Psoas muscle (tissue), 7 donors: ENCODE measurements at regions not wholly inside any gene's neighbourhood (a gene's known extent, or its start where the extent isn't known, plus 50 kb on each side); places are given as distances from the start of the nearest gene placed in this dataset.

Experiments
- ATAC-seq, 4 donors: fragments of 200-7000 bp; cut with Tn5 transposase; one replicate each; pipeline ENCODE4 v1.9.1; 2020; ENCODE audit warnings: moderate library complexity in 3 of 4, mild to moderate bottlenecking in 2 of 4
- DNase-seq, 2 donors: peaks; one replicate each; pipeline ENCODE4 v3.0.0-alpha.2; 2020
- H3K27ac ChIP-seq: fragments of 200-600 bp; one replicate; pipeline ENCODE4 v1.8.0; 2022
- H3K27me3 ChIP-seq, 3 donors: fragments of 200-600 bp in 1 of 3; one replicate each; pipeline versions ENCODE4 v1.6.1 to v1.8.0; 2013 to 2022; ENCODE audit warnings: low read length in 2 of 3, mild to moderate bottlenecking in 2 of 3, moderate library complexity in 1 of 3; ENCODE audit not compliant: insufficient read depth in 3 of 3
- H3K36me3 ChIP-seq, 2 donors: fragments of 200-600 bp in 1 of 2; one replicate each; pipeline versions ENCODE4 v1.6.1 to v1.8.0; 2013 to 2022; ENCODE audit warnings: low read depth in 1 of 2, mild to moderate bottlenecking in 1 of 2, moderate library complexity in 1 of 2; ENCODE audit not compliant: insufficient read depth in 1 of 2
- H3K4me1 ChIP-seq: fragments of 200-600 bp; one replicate; pipeline ENCODE4 v1.8.0; 2022
- H3K4me3 ChIP-seq: fragments of 200-600 bp; one replicate; pipeline ENCODE4 v1.8.0; 2022; ENCODE audit warnings: mild to moderate bottlenecking
- H3K9me3 ChIP-seq: fragments of 200-600 bp; one replicate; pipeline ENCODE4 v1.8.0; 2022
- CTCF ChIP-seq: fragments of 200-600 bp; IDR thresholded peaks from one replicate; pipeline ENCODE4 v1.8.0; 2022; ENCODE audit warnings: antibody characterized with exemption
- WGBS, 3 donors: extraction: QIAGEN DNeasy Blood & Tissue Kit; methylation state at CpG; one replicate each; pipeline versions ENCODE4 v1.1.6 to v1.1.7; 2013; 5-methylcytosine and 5-hydroxymethylcytosine counted together
- intact Hi-C, 2 donors: fragments of 100-400 bp; cut with DNase I; formaldehyde crosslinking; loops; one replicate each; pipeline versions ENCODE4 v1.11.0 to v1.14.2; 2022
- donor health status: healthy with polysubstance abuse.
- donor health status: DM: no; HTN: no; CAD: no; lungs with moderate emphysema.
- donor health status: Bipolar disorder and iron deficiency.
- donor health status: healthy.
- donor health status: DM: yes; HTN: yes; CAD: no.
- donor health status: DM: no; HTN: no; CAD: no.
- donor health status: DM: yes; HTN: yes; CAD: no.

GRCh38 chr16:61083711-61084110 is 952.5 kb downstream of the CDH8 start:
- ATAC-seq (no peak), DNase-seq (no peak)
- no peaks in the 10 kb centered on the region for H3K4me1 ChIP-seq
- H3K4me3 ChIP-seq = no peak overlapping the region
- 46 to 71% (median 58%) methylated on average over 1 of the region's 1 CpG for WGBS, 3 donors
- no peak for TF ChIP-seq CTCF
- intact Hi-C loops = no loop called here
- H3K27me3 ChIP-seq = no peaks in the 10 kb centered on the region
- H3K36me3 ChIP-seq = no peaks in the 10 kb centered on the region
- no peak overlapping the region for H3K27ac ChIP-seq
- no peaks in the 10 kb centered on the region for H3K9me3 ChIP-seq

GRCh38 chr16:61074324-61074723 is 961.9 kb downstream of the CDH8 start:
- H3K4me1 ChIP-seq = no peaks in the 10 kb centered on the region
- H3K27ac ChIP-seq = no peak overlapping the region
- intact Hi-C loops = no loop called here
- H3K27me3 ChIP-seq = no peaks in the 10 kb centered on the region
- TF ChIP-seq CTCF = no peak
- H3K36me3 ChIP-seq = no peaks in the 10 kb centered on the region
- DNase-seq = no peak
- no peak for ATAC-seq
- WGBS, 3 donors = 67 to 84% (median 79%) methylated on average over 2 of the region's 2 CpGs
- H3K4me3 ChIP-seq = no peak overlapping the region
- H3K9me3 ChIP-seq = peaks cover 12% of the 10 kb centered on the region

GRCh38 chr16:61057635-61058034 is 978.6 kb downstream of the CDH8 start:
- H3K36me3 ChIP-seq = no peaks in the 10 kb centered on the region
- H3K27ac ChIP-seq = no peak overlapping the region
- intact Hi-C loops = no loop called here
- DNase-seq (no peak), ATAC-seq (no peak)
- no peak for TF ChIP-seq CTCF
- H3K4me3 ChIP-seq = no peak overlapping the region
- WGBS, 3 donors = 69 to 81% (median 75%) methylated on average over 1 of the region's 1 CpG
- H3K27me3 ChIP-seq = no peaks in the 10 kb centered on the region
- H3K9me3 ChIP-seq = no peaks in the 10 kb centered on the region
- no peaks in the 10 kb centered on the region for H3K4me1 ChIP-seq

GRCh38 chr16:61050547-61050946 is 985.7 kb downstream of the CDH8 start:
- H3K27ac ChIP-seq = no peak overlapping the region
- H3K4me3 ChIP-seq = no peak overlapping the region
- no peaks in the 10 kb centered on the region for H3K27me3 ChIP-seq
- DNase-seq (no peak), ATAC-seq (no peak)
- intact Hi-C loops = no loop called here
- whole genome bisulfite sequencing, 3 donors = 76 to 81% (median 79%) methylated on average over 11 of the region's 11 CpGs
- no peaks in the 10 kb centered on the region for H3K4me1 ChIP-seq
- no peaks in the 10 kb centered on the region for H3K9me3 ChIP-seq
- no peaks in the 10 kb centered on the region for H3K36me3 ChIP-seq
- TF ChIP-seq CTCF = no peak

- no peak for TF ChIP-seq CTCF
- ATAC-seq (no peak), DNase-seq (no peak)
- no peaks in the 10 kb centered on the region for H3K9me3 ChIP-seq
- H3K36me3 ChIP-seq = no peaks in the 10 kb centered on the region
- intact Hi-C loops = no loop called here
- no peaks in the 10 kb centered on the region for H3K27me3 ChIP-seq
- H3K27ac ChIP-seq = no peak overlapping the region
- no peaks in the 10 kb centered on the region for H3K4me1 ChIP-seq
- WGBS, 3 donors = 24 to 38% (median 32%) methylated on average over 4 of the region's 4 CpGs
- no peak overlapping the region for H3K4me3 ChIP-seq
These were observed 990.3 kb downstream of the CDH8 start for GRCh38 chr16:61045931-61046330.
